ENCODE measurements at regions not wholly inside any gene's neighbourhood (a gene's known extent, or its start where the extent isn't known, plus 50 kb on each side); places are given as distances from the start of the nearest gene placed in this dataset.

DNA sequence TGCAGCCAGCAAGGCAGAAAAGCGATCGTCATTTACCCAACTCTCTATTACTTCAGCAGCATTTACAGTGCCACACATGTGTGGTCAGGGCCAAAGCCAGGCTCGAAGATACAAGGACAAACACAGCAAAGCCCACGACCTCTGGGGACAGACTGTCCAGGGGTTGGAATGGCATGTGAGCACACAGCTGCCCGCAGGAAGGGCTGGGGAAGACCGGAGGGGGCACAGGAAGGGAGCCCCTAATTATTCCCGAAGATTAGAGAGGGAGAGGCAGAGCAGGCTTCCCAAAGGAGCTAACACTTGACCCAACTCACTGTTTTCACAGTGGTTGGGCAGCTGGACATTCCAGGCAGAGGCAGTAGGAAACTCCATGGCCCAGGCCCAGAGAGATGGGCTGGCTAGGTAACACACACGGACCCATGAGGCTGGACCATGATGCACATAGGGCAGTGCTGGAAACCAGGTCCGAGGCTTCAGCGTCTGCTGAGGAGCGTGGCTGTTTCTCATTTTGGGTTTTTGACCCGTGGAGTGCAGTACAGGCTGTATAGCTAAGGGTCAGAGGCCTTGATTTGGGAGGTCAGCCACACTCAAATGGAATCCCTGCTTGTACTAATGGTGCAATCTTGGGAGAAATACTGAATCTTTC, 179.8 kb downstream of the FOXO1 start:
- no peak for DNase-seq

DNA sequence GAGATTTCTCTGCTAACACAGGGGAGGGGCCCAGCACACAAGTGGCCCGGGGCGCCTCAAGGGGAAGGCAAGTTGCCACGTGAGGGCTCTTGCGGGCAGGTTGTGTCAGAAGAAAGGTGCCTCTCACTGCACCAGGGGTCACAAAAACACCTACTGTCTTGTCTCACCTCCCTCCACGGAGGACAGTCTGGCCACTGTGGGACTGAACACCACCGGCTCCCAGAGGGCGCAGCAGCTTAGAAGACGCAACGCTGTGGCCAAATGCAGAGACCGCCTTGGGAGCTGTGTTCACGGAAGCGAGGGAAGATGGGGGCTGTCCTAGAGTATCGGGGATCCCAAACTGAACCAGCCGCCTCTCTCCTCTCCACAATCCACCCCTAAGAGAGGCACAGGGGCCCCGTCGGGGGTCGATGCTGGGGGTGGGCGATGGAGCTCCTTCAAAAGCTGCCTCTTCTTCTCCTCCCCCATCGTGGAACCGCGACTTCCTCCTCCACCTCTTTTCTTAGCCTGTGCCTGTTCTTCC, 177.5 kb downstream of the FOXO1 start:
- DNase-seq: no peak

DNA sequence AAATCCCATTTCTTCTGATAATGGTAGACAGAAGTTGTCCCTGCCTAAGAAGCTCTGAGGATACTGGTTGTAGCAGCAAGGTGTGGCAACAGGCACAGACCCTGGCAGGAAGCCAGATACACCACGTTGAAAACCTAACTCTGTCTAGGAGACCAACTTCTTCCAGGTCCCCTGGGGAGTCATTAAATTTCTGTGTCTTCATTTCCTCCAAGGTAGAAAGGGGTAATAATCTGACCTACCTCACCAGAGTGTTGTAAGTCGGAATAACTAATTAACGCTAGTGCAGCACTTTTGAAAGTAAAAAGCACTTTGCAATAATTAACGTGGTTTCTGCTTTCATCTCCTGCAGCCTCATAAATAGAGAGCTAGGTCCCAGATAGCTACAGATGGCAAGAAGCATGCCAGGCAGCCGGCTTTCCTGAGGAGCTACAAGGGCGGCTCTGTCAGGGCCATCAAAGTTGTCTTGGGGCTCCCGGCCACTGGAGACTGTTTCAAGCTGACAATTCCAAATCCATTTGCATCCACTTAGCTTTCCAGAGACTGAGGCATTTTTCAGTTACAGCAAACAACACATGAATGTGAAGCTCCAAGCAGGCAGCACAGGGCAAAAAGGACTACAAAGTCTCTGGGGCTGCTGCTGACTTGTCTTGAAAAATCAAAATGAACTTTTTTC, 176.2 kb downstream of the FOXO1 start:
- DNase-seq: no peak

DNA sequence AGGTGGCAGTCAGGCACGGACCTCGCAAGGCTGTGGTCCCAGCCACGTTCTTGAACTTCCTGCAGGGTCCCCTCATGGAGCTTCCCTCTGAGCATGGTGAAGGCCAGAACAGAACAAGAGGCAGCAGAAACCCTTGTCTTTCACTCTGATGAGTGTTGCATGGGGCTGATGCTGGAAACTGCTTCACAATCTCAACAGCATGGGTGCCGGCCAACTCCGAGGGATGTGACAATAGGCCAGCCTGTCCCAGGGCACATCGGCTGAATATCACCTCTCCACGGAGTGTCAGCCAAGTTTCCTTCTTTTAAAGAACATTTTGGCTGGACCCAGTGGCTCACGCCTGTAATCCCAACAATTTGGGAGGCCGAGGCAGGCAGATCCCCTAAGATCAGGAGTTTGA, 173.9 kb downstream of the FOXO1 start:
- no peak for DNase-seq

DNA sequence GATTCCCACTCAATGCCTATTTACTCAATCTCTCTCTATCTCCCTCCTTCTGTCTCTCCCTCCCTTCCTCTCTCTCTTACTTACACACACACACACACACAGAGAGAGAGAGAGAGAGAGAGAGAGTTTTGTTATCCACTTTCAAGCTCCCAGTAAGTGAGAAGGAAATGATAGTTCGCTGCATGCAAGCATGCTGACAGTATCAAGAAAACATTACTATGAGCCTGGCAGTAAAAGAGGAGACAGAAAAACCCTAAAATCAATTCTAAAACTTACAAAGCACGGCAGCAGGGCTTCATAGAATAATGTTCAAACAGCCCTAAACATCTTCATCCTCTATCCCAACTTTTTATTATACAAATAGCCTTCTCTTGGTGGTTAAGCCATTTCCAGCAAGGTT, 171.9 kb downstream of the FOXO1 start:
- DNase-seq: no peak

DNA sequence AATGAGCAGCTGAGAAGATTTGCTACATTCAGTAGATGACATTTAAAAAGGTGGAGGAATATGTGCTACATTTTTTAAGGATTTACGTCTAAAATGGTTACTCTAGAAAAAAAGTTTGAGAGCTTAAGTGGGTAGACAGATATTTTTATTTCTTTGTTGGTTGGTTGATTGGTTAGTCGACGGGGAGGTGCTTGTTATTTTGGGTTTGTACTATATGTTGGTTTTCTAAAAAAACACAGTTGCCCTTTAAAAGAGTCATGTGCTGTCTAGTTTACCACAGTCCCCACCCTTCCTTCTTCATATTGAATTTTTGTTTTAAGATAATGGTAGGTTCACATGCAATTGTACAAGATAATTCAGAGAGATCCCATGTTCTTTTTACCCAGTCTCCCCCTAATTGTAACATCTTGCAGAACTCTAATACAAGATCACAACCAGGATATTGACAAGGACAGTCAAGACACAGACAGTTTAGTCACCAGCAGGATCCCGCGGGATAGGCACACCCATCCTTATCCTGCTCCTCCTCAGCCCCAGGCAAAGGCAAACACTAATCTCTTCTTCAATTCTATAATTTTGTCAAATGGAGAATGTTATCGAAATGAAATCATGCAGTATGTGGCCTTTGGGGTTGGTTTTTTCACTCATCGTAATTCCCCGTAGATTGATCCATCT, 171.4 kb downstream of the FOXO1 start:
- DNase-seq: no peak

DNA sequence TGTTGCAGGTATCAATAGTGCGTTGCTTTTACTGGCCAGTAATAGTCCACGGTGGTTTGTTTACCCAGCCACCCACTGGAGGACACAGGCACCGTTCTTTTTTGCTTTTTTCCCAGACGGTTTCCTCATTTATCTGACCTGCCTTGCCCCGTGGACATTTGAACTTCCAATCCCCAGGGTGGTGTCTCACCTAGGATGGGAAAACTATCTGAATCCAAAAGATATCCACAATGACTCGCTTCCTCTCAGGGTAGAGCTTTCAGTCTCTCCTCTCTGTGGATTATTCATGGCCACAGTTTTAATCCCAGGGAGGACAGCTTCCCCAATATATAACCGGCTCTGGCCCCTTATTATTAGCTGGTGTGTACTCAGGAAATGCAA, 170.8 kb downstream of the FOXO1 start:
- DNase-seq: no peak

DNA sequence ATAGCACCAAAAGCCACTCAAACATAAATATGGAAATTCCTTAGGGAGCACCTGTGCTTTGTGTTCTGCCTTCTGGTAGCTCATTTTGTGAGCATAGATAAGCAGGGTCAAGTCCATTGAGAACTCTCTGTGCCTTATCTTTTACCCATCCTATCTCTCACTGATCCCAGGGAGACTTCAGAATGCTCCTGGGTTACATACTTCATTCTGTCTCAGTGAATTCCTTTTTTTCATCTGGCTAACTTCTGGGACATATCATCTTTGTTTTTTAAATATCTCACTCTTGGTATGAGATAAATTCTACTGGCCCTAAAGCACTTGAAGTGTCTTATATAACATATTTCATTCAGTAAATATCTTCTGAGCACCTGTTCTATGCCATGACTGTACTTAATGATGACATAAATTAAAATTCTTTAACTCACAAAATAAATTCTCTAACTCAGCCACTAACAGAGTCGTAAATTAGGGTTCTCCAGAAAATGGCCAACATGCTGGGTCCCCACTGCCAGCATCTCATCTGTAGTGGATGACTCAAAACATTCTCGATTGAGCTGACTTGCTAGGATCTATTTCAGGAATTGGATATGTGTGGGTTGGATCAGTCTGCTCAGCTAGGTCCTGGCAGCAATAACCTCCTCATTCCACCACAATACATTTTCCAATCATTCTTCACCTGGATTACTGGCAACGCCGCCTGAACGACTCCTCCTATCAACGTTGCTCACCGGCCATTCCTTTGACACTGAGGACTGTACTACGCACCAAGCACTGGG, 170.2 kb downstream of the FOXO1 start:
- DNase-seq: no peak

DNA sequence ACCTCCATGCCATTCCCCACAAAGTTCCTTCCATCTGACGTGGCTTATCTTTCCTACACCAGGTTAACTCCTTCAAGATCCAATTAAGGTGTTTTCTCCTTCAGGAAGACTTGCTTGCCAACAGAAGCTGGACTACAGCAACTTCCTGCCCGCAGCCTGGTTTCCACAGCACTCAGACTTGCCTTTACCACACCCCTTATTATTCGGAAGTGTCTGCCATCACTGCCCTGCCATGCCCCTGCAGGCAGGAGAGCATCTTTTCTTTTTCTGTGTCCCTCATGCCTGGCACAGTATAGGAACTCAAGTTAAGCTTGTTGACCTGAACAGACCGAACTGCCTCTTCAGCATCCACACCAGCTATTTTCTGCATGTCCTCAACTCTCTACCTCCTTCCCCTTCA, 168.0 kb downstream of the FOXO1 start:
- DNase-seq: no peak

DNA sequence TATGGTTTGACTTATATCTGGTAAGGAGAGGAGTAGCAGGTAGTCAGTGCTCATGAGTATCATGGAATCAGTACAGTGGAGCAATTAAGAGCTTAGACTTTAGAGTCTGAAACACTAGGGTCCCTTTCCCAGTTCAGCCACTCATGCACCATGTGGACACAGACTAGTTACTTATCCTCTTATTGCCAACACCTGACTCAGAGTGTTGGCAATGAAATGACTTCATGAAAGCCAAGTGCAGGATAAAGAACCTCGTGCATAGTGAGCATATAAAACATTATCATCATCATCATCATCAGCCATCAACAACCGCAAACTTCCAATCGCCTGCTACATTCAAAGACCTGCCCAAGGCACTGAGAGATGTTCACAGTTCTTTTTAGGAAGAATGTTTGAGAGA, 164.2 kb downstream of the FOXO1 start:
- DNase-seq: no peak

DNA sequence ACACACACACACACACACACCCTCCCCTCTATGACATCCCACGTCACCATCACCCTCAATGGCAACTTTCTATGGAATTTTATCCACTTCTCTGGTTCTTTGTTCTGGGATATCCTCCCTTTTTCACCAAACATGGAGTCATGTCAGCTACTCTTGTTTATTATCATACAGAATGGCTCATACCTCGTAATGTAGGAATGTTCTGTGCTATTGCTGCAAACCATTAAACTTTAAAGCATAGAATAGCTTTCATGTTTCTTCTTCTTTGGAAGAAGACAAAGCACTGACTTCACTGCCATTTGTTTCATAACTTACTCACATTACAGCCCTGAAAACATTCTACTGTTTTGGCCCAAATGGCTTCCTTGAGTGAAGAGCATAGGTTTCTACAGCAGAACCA, 163.4 kb downstream of the FOXO1 start:
- no peak for DNase-seq

DNA sequence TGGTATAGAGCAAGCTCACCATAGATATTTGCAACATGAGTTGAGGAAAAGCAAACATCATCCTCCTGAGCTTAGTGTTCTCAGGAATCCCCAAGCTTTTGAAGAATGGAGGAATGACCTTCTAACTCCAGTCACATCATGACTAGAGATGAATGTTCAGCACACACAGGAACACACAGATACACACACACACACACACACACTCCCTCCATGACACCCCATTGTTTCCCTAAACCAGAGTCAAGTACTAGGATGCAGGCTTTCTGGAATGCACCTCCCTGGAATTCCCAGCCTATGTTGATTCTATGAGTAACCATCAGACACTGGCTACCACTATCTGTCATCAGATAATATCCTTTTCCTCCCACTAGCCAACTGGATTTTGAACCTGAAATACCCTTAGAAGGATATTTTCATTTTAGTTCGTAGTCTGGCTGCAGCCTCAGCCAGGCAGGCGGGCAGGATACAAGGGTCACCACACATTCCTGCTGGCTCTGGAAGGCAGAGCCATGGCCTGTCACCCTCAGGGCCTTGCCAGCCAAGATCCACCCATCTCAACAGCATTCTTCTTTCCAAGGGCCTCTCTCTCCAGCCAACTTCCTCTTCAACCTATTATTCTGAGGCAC, 162.4 kb downstream of the FOXO1 start:
- no peak for DNase-seq

DNA sequence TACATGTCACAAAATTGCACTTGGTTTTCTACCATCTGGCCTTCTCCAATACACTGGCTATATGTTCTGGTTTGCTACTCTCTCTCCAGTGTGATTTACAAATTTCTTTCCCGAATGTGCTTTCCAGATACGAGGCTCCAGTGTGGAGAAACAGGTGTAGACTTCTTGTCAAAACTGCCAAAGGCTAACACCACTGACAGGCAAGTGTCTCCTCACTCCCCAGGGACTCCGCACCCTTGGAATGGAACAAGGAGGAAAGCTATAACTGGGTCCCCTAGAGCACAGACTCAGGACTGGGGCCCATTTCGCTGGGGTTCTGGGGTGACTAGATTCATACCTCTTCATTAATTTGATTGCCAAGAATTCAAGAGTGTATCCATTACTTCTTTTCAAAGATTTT, 161.8 kb downstream of the FOXO1 start:
- no peak for DNase-seq

DNA sequence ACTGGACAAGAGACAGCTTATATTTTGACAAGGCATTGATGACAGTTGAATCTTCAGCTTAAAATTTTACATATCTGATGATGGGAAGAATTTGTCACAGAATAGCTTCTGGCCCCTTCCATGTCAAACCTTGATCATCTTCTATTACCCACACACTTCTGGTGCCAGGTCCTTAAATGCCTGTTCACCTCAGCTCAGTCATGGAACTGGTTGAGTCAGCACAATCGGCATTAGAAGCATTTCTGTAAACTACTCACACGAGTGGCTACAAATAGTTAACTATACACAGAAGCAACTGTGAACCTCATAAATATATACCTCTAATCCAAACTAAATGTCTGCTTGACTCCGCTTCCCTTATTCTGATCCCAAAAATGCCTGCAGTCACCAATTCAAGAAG, 161.2 kb downstream of the FOXO1 start:
- no peak for DNase-seq
